ENCODE measurements at regions not wholly inside any gene's neighbourhood (a gene's known extent, or its start where the extent isn't known, plus 50 kb on each side); places are given as distances from the start of the nearest gene placed in this dataset.

DNA sequence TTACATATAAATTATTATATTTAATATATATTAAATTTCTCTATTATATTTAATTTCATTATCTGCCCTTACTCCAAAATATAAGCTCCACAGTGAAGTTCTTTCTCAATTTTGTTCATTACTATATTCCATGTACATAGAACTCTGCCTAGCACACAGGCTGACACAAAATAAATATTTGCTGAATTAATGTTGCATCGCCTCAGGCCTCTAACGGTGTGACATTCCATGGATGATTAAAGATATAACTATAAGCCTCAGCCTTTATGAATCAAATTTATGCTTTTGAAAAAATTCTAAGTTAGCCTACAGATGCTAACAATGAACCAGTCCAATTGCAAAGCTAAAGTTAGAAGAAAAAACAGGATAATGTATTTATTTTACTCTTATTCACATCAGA is 1337.2 kb upstream of the NRXN1 start:
- ATAC-seq (no peak), DNase-seq (no peak)
- H3K36me3 ChIP-seq (ENCODE audit: insufficient read depth in 1 of 2, low read depth in 1 of 2): no peaks in the 10 kb centered on the region
- 85 to 88% (median 87%) methylated on average over 2 of the region's 2 CpGs for WGBS, 3 donors
- no peak overlapping the region for H3K4me3 ChIP-seq
- no peak overlapping the region for H3K27ac ChIP-seq
- H3K4me1 ChIP-seq: no peaks in the 10 kb centered on the region
- TF ChIP-seq, protein P1, sequence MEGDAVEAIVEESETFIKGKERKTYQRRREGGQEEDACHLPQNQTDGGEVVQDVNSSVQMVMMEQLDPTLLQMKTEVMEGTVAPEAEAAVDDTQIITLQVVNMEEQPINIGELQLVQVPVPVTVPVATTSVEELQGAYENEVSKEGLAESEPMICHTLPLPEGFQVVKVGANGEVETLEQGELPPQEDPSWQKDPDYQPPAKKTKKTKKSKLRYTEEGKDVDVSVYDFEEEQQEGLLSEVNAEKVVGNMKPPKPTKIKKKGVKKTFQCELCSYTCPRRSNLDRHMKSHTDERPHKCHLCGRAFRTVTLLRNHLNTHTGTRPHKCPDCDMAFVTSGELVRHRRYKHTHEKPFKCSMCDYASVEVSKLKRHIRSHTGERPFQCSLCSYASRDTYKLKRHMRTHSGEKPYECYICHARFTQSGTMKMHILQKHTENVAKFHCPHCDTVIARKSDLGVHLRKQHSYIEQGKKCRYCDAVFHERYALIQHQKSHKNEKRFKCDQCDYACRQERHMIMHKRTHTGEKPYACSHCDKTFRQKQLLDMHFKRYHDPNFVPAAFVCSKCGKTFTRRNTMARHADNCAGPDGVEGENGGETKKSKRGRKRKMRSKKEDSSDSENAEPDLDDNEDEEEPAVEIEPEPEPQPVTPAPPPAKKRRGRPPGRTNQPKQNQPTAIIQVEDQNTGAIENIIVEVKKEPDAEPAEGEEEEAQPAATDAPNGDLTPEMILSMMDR (IDR thresholded peaks at IDR 0.05): no peak
- H3K27me3 ChIP-seq (ENCODE audit: insufficient read depth in 3 of 3, low read length in 2 of 3): no peaks in the 10 kb centered on the region
- intact Hi-C loops (cut with DNase I): no loop called here
- H3K9me3 ChIP-seq: no peaks in the 10 kb centered on the region

DNA sequence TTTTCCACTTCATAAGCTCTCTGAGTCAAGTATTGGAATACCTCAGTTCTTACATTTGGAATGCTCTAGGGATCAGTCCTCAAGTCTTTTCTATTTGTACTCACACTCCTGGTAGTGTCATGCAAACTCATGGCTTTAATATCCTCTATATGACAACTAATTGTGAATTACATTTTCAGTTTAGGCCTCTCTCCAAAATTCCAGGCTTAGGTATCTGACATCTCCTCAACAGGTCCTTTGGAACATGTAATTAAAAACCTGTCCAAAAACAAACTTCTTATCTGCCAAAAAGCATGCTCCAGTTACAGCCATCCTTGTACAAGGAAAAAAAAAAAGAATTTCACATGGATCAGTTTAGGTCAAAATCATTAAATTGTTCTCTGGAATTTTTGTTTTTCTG is 1336.2 kb upstream of the NRXN1 start:
- intact Hi-C loops (cut with DNase I): no loop called here
- no peak for ATAC-seq
- H3K4me3 ChIP-seq: no peak overlapping the region
- no peaks in the 10 kb centered on the region for H3K9me3 ChIP-seq
- TF ChIP-seq, protein P1 (IDR thresholded peaks at IDR 0.05): no peak
- no peak overlapping the region for H3K27ac ChIP-seq
- H3K36me3 ChIP-seq (ENCODE audit: insufficient read depth in 1 of 2, low read depth in 1 of 2): no peaks in the 10 kb centered on the region
- H3K27me3 ChIP-seq (ENCODE audit: insufficient read depth in 3 of 3, low read length in 2 of 3): no peaks in the 10 kb centered on the region
- DNase-seq: no peak
- no peaks in the 10 kb centered on the region for H3K4me1 ChIP-seq

DNA sequence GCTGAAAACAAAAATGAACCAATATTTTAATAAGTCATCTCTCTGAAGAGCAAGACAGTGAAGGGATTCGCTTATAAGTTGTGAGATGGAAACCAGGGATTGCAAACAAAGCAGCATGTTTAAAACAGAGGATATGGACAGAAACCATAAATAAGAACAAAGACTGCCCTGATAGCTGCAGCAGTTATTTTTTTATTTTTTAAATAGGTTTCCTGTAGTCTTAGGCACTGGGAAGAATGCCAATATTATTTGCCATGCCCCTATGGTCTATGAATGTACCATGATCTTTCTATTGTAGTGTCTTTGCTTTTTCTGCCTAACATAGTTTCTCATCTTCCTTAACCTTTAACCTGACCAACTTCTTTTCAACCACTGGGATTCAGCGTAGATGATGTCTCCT is 1334.0 kb upstream of the NRXN1 start:
- WGBS, 3 donors: 80 to 92% (median 81%) methylated on average over 2 of the region's 2 CpGs

DNA sequence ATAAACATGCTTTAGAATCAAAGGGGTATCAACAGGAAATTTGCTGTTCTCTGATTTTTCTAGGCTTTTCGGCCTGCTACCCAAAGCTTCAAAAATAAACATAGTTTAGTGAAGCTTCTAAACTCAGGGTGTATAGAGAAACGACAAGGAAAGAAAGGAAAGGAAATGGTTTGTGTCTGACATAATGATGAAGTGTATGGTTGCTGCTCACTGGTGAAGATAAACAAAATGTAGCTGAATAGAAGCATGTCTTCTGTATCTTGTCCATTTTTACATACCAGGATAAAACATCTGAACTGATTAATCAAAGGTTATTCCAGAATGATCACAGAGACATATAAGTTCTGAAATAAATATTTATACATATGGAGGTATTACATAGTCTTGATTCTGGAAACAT is 1324.6 kb upstream of the NRXN1 start:
- ATAC-seq (no peak), DNase-seq (no peak)
- H3K9me3 ChIP-seq: no peaks in the 10 kb centered on the region
- TF ChIP-seq, protein P1 (IDR thresholded peaks at IDR 0.05): no peak
- H3K36me3 ChIP-seq (ENCODE audit: insufficient read depth in 1 of 2, low read depth in 1 of 2): no peaks in the 10 kb centered on the region
- H3K4me3 ChIP-seq: no peak overlapping the region
- no peak overlapping the region for H3K27ac ChIP-seq
- intact Hi-C loops (cut with DNase I): no loop called here
- H3K27me3 ChIP-seq (ENCODE audit: insufficient read depth in 3 of 3, low read length in 2 of 3): no peaks in the 10 kb centered on the region
- H3K4me1 ChIP-seq: no peaks in the 10 kb centered on the region
- 40 to 49% (median 45%) methylated on average over 2 of the region's 2 CpGs for WGBS, 3 donors

More for the DNA sequence above, 1334.0 kb upstream of the NRXN1 start:
- no peaks in the 10 kb centered on the region for H3K4me1 ChIP-seq
- intact Hi-C loops (cut with DNase I): no loop called here
- no peak overlapping the region for H3K4me3 ChIP-seq
- no peaks in the 10 kb centered on the region for H3K9me3 ChIP-seq
- DNase-seq (no peak), ATAC-seq (no peak)
- no peaks in the 10 kb centered on the region for H3K27me3 ChIP-seq (ENCODE audit: insufficient read depth in 3 of 3, low read length in 2 of 3)
- no peak overlapping the region for H3K27ac ChIP-seq
- TF ChIP-seq, protein P1 (IDR thresholded peaks at IDR 0.05): no peak
- H3K36me3 ChIP-seq (ENCODE audit: insufficient read depth in 1 of 2, low read depth in 1 of 2): no peaks in the 10 kb centered on the region

DNA sequence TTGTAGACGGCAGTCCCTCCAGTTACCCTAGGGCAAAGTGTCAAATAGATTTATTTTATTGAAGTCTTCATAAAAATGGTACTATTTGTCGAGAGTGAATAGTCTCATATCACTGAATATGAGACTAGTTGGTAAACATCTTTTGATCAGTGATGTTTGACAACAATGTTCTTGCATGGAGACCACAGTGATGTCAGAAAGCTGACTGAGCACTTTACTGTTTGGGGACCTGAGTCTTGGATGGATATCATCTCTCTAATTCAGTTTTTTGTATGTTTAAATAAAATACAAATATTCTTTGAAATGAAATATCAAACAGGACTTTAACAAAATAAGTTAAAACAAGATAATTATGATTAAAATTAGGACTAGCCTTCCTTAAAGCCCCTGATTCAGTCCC is 1315.4 kb upstream of the NRXN1 start:
- WGBS, 3 donors: 81 to 89% (median 87%) methylated on average over 2 of the region's 2 CpGs
- TF ChIP-seq, protein P1 (IDR thresholded peaks at IDR 0.05): no peak
- Histone ChIP-seq H3K36me3 (ENCODE audit: insufficient read depth in 1 of 2, low read depth in 1 of 2) (no peaks in the 10 kb centered on the region), H3K27ac (no peak overlapping the region), H3K27me3 (ENCODE audit: insufficient read depth in 3 of 3, low read length in 2 of 3) (no peaks in the 10 kb centered on the region), H3K9me3 (no peaks in the 10 kb centered on the region), H3K4me3 (no peak overlapping the region), H3K4me1 (no peaks in the 10 kb centered on the region)
- no peak for DNase-seq
- ATAC-seq: no peak
- intact Hi-C loops (cut with DNase I): no loop called here

Measured in psoas muscle (tissue), 7 donors.